ENCODE measurements at regions not wholly inside any gene's neighbourhood (a gene's known extent, or its start where the extent isn't known, plus 50 kb on each side); places are given as distances from the start of the nearest gene placed in this dataset.

- no peak for TF ChIP-seq CTCF (IDR thresholded peaks at IDR 0.05)
- TF ChIP-seq EP300 (IDR thresholded peaks at IDR 0.05) = no peak
- no peak for TF ChIP-seq POLR2A (IDR thresholded peaks at IDR 0.05)
Observed at GRCh38 chr4:137209240-137209639, 323.1 kb downstream of the PCDH18 start.
